Jurkat, Clone E6-1 (cell line): ENCODE measurements at regions not wholly inside any gene's neighbourhood (a gene's known extent, or its start where the extent isn't known, plus 50 kb on each side); places are given as distances from the start of the nearest gene placed in this dataset.

Experiments used
- DNase-seq: peaks from one replicate; pipeline ENCODE4 v3.0.0-alpha.2; 2011; ENCODE audit warnings: low read depth, low spot score
- H3K4me3 ChIP-seq: 2 replicates; pipeline ENCODE4 v1.5.1; 2011; ENCODE audit warnings: mild to moderate bottlenecking, low read length, control low read depth, moderate library complexity

DNA sequence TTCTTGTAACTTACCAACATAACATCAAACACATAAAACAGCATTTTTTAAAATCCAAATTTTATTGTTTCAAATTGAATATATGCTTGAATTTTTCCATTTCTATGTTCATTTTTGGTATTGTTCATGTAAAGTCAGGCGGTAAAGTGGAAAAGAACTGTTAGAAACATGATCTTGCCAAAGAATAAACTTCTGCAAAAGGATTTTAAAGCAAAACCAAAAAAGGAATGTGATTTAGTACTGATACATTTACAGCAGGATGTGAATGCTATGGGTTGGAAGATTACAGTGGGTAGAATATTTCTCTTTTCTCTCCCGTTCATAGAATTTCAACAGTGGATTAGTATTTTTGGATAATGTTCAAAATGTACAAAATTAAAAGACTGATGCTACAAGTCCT lies 277.2 kb upstream of the MPDZ start:
- no peak overlapping the region for H3K4me3 ChIP-seq
- DNase-seq = no peak

DNA sequence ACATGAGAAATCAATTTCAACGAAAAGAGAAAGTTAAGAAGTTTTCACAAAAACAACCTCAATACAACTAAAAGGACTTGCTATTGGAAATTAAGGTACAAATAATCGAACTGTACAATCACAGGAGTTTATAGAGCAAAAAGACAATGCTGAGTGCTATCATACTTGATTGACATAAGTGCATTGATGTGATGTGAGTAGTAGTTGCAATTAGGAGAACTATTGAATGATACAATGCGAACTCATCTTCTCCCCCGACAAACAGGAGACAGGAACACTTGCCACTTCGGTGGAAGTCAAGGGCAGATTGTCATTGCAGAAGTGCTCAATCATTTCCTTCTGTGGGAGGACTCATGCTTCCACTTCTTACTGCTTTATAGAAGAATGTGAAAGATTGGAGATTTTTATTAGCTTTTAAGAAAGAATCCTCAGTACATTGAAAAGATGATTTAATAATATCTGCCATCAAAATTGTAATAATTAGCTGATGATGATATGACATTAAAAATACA lies 276.6 kb upstream of the MPDZ start:
- DNase-seq = no peak
- H3K4me3 ChIP-seq = no peak overlapping the region

DNA sequence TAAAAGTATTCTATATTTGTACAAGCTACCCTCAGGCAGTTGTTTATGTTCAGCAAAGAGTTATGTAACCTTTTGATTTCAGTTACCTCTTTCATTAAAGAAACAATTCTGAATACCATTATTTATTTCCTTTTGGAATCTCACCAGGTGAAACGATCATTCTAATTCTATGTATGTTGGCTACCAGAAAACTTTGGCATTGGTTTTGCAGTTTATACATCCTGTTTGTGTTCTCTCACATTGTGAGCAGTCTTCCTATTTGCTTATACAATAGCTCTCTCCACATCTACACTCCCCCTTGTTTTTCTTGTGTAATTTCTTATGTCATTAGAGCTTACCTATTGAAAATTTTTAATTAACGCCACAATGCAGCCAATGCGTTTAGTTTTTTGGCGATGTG lies 276.0 kb upstream of the MPDZ start:
- DNase-seq = no peak
- no peak overlapping the region for H3K4me3 ChIP-seq

DNA sequence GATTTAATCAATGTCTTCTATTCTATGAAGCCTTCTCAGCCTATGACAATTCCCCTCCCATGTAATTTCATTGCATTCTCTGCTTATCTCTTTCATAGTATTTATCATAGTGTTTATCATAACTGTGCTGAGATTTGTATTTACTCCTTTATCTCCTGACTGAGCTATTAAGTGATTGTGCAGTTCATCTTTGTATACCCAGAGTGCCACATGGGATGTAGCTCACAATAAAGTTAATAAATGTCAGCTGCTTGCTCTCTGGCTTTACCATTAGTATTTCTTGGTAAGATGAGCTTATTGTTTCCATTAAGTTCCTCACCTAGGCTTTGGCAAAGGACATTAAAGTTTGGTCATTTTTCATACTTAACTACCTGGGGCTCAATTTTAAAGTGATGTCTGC lies 275.1 kb upstream of the MPDZ start:
- DNase-seq = no peak
- H3K4me3 ChIP-seq = no peak overlapping the region

DNA sequence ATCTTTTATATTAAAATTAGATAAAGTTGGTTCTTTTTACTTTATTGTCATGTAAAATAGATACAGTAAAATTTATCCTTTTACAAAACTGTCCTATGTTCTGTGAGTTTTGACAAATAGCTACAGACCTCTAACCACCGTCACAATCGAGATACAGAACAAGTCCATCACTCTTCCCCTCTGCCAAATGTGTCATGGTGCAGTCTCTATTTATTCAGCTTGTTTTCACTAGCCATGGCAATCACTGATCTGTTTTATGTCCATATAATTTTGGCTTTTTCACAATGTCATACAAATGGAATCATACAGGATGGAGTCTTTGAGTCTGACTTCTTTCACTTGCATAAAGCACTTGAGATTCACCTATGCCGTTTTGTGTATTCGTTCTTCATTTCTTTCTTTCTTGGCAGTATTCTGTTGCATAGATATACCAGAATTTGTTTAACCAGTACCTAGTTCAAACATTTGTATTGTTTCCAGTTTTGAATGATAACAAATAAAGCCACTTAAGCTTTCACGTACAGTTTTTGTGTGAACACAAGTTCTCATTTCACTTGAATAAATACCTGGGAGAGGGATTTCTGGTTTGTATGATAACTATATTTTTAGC lies 273.2 kb upstream of the MPDZ start:
- DNase-seq = no peak
- no peak overlapping the region for H3K4me3 ChIP-seq

DNA sequence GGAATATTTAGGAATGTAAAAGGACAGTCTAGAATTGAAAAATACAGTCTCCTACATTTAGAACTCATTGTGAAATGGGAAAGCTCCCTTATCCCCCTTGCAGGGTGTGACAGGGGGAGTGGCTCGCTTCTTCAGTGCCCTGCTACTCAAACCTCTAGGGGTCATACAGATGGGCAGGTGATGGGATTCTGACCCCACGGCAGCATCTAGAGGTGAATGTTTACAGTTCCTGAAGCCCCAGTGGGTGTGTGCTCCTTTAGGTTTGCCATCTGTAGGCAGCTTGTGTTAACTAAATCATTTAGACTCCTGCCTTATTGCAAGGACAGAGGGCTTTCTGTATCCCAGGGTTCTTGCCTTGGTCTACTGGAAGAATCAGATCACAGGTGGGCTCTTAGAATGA lies 271.0 kb upstream of the MPDZ start:
- no peak for DNase-seq
- no peak overlapping the region for H3K4me3 ChIP-seq

DNA sequence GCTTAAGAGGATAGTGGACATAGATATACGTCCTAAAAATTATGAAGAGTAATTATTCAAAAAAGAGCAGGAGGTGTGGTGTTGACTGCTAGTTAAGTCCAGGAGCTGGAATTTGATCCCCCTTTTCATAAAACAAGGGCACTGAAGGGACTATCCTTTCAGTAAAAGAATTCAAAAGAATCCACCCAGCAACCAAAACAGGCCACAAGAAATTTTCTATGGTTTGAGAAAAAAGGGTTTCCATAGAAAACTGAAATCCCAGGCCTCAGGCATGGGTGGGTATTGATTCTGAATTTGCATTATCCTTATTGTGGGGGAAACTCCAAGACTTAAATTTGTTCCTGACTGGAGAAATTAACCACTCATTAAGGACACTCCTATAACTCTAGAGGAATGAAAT lies 269.0 kb upstream of the MPDZ start:
- H3K4me3 ChIP-seq = no peak overlapping the region
- DNase-seq = no peak

DNA sequence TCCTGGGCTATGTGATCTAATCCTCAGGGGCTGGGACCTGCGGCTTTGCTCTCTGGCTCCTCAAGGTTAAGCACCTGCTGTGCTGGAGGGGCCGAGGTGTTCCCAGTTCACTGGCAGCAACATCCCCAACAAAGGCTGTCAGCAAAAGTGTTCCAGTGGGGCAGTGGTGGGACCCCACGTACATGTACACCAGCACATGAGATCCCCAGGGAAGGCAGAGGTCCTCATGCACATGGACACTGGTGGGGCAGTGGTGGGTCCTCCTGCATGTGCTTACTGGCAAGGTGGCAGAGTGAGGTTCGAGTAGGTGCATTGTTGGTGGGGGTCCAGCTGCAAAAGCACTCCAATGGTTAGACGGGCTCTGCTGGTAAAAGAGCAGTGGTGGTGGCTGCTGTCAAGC lies 255.6 kb upstream of the MPDZ start:
- DNase-seq = no peak
- H3K4me3 ChIP-seq = no peak overlapping the region

DNA sequence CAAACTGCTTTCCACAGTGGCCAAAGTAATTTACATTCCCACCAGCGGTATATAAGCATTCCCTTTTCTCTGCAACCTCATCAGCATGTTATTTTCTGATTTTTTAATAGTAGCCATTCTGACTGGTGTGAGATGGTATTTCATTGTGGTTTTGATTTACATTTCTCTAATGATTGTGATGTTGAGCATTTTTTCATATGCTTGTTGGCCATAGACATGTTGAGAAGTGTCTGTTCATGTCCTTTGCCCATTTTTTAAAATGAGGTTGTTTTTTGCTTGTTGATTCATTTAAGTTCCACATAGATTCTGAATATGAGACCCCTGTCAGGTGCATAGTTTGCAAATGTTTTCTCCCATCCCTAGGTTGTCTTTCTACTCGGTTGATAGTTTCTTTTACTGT lies 254.5 kb upstream of the MPDZ start:
- no peak for DNase-seq
- H3K4me3 ChIP-seq = no peak overlapping the region

DNA sequence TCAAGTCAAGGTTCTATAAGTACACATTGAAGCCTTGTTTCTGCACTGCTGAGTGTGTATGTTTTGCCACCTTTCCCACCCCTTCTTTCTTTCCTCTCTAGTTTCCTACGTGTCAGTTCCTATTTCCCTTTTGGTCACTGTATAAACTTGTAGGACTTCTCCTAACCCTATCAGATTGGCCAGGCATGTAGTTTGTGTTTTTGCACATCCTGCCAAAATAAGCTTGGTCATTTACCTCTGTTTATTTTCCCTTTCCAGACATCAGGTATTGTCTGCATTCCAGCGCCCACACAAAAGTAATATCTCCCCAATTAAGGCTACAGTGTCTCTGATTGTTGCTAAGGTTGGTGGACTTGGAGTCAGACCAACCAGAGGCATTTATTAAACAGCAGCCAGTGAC lies 252.9 kb upstream of the MPDZ start:
- no peak for DNase-seq
- no peak overlapping the region for H3K4me3 ChIP-seq

DNA sequence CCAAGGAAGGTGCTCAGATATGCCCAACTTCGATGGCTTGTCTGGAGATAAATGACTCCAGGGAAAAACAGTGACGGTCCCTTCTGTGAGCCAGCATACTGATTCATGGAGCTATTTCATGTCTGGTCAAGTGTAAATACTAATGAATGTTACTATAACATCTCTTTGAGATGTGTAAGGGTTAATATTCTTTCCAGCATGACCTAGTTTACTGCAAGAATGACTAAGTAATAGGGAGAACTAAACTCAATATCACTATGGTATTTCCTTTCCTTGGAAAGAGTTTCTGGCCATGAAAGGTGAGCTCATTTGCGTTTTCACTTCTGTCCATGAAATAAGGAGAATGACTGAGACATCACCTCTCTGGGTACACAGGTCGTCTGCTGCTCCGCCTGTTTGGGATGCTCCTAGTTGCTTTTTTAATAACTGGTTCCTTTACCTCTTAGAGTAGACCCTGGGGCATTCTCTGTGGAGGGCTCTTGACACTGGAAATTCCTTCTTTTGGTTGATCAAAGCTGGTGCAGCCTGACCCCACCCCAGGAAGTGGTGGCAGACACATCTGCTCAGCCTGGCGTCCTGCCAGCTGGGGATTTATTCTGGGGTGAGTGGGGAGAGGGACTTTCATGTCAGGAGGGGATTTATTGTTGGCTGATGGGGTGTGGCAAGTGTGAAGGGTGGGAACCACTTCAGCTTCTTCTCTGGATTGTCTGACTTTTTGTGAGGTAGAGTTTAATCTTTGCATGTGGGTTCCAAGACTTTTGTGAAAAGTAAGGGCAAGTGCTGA lies 250.0 kb upstream of the MPDZ start:
- peak; percentile 68 for DNase-seq
- no peak overlapping the region for H3K4me3 ChIP-seq

DNA sequence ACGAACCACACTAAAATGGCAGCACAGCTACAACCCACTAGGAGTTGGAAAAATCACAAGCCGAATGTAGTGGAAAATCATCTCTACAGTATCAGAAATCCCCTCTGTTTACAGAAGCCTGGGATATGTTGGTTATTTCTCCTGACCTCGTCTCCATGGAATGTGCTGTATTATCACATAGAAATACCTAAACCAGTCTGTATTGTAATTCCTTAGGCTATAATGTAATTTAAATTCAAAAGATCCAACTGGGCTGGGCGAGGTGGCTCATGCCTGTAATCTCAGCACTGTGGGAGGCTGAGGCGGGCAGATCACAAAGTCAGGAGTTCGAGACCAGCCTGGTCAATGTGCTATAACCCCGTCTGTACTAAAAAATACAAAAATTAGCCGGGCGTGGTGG lies 244.8 kb upstream of the MPDZ start:
- no peak overlapping the region for H3K4me3 ChIP-seq
- DNase-seq = no peak

DNA sequence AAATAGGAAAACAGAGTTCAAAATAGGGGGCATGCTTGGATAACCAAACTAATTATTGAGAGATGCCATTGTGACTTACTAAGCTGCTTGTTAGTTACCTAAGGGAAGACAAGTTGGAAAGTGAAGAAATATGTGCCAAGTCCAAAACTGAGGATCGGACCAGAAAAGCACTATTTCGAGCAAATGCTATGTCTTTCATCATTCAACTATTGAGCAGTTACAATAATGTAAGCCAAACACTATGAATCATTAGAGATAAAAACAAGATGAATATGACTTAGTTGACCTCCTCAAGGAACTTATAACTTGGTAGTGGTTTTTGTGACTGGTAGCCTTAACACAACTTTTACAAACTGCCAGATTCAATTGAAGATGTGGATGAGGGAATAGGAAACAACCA lies 240.6 kb upstream of the MPDZ start:
- DNase-seq = no peak
- no peak overlapping the region for H3K4me3 ChIP-seq

DNA sequence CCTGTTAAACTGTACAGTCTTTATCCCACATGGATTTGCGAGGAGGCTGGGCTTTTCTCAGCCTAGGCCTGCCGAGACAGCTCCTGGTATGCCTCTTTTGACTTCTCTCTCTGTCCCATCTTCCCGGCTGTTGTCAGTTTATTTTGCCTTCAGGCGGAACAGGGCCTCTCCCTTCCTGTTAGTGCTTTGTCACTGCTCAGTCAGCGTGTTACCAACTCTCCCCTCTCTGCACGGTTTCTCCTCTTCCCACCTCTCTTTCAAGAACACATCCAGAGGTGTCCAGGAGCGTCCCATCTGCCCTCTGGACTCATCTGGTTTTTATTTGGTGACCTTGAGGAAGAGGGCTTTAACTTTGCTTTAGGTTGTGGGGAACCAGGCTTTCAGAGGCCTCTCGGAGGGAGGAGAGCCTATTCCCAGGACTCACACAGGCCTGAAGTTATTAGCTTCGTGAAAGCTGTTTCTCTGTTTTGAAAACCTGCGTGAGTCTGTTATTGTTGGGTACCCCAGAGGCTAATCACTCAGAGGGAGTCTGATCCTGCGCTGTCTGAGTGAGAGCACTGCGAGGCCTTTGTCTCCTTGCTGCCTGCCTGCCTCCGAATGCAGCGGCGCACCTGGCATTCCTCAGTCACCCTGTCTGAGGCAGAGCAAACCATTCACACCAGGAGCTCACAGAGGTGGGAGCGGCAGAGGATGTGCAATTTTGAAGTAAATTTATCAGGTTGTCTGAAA lies 234.4 kb upstream of the MPDZ start:
- no peak for DNase-seq
- no peak overlapping the region for H3K4me3 ChIP-seq

DNA sequence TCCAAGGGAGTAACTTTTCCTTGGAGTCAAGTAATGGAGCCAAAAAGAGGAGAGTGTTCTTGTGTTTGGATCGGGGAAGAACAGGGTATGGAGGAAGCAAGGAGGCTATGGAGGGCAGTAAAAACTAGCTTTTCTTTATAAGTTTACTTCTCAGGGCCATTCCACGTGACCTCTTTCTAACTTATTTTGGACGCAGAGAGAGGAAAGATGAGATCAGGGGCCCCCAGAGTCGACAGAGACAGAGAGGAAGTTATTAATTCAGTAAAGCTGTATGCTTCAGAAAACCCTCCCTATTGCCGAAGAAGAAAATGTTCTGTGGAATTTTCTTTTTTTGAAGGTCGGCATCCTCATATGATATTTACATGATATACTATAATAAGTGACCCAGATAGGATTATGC lies 233.8 kb upstream of the MPDZ start:
- H3K4me3 ChIP-seq = no peak overlapping the region
- DNase-seq = no peak

DNA sequence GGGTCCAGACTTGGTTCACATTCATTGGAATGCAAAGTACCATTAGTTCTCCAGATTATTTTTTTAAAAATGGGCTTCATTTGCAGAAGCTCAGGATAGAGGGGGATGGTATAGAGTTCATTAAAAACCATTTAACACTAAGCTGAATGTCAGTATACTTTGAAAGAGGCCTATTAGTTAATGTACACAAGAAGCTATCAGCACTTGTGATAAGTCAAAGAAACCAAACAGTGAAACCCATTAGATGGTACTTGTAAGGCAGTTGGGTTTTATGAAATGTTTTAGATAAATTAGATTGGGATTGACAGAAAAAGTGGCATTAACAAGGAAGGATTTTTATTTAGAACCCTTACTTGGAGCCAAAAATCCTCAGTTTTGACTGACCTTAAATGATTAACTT lies 229.2 kb upstream of the MPDZ start:
- DNase-seq = no peak
- no peak overlapping the region for H3K4me3 ChIP-seq

DNA sequence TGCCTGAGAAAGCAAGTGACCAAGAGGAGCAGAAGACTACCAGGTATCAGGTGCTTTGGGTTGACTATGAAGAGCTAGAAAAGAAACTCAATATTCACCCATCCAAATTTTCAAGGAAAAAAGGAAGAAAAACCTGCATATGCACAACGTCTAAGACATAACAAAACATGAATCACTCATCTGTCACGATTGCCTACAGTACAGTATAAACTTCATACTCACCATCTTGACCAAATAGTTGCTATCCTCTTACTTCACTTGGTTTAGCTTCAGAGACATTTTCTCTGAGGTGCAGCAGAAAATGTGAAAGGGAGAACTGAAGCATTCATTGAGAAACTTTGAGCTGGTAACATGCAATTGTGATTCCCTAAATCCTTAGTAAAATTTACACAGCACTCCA lies 228.6 kb upstream of the MPDZ start:
- no peak overlapping the region for H3K4me3 ChIP-seq
- DNase-seq = no peak

DNA sequence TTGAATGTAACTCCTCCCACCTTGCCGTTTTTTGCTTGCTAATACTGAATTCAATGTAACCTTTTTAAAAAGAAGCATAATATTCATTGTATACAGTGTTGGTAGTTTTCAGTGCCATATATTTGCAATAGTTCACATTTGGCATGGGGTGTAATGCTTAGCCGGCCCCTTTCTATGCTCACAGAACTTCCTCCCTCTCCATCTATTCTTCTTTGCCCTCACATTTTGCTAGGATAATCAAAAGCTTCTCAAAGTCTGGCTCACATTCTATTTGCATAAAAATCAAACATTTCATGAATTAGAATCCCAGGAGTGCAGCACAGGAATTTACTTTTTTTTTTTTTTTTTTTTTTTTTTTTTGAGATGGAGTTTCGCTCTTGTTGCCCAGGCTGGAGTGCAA lies 226.3 kb upstream of the MPDZ start:
- DNase-seq = no peak
- no peak overlapping the region for H3K4me3 ChIP-seq

DNA sequence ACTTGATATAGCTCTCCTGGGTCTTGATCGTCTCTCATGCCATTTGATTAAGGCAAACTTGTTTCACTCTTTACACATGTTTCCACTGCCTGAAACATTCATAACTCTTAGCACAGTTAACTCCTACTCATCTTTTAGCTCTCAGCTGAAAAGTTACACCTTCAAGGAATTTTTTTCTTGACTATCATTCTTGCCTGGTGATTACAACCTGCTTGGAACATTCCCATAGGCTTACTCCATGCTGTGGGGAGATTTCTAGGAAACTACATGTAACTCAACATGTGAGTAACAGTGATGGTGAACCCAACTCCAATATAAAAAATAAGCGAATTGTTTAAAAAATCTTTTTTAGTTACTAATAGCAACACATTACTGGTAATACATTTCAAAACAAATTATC lies 224.1 kb upstream of the MPDZ start:
- no peak for DNase-seq
- H3K4me3 ChIP-seq = no peak overlapping the region

DNA sequence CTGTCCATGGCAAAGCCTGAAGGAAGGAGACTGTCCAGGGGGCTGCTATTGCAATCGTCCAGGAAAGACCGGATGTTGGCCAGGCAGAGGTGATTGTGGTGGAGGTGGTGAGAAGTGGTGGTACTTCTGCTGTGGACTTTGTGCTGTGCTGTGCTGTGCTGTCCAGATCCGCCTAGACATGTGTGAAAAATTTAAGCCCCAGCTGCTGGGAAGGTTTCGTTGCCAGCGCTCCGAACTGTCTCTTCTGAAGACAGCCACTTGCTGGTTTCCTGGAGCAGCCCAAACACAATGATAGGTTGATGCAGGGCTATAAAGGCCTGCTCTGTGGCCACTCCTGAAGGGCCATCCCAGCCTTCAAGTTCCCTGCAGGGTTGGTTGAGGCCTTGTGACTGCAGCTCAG lies 223.0 kb upstream of the MPDZ start:
- no peak for DNase-seq
- no peak overlapping the region for H3K4me3 ChIP-seq
